Gastrocnemius medialis (tissue), 4 donors: ENCODE measurements at regions not wholly inside any gene's neighbourhood (a gene's known extent, or its start where the extent isn't known, plus 50 kb on each side); places are given as distances from the start of the nearest gene placed in this dataset.

Experiments used
- CTCF ChIP-seq, 5 experiments: fragments of 450-650 bp in 3 of 5; fragments of 200-600 bp in 2 of 5; sonication (generic) in 2 of 5; IDR thresholded peaks in 4 of 5; conservative IDR thresholded peaks in 1 of 5; 1 replicate in 4 of 5; 2 replicates in 1 of 5; pipeline ENCODE4 v1.5.1; 2016 to 2019; ENCODE audit warnings: antibody characterized with exemption in 5 of 5, mild to moderate bottlenecking in 3 of 5, moderate library complexity in 3 of 5
- POLR2A ChIP-seq, 2 donors: fragments of 450-650 bp; IDR thresholded peaks; one replicate each; pipeline ENCODE4 v1.6.1; 2017; ENCODE audit warnings: antibody characterized with exemption in 2 of 2, mild to moderate bottlenecking in 2 of 2, moderate library complexity in 2 of 2

- TF ChIP-seq CTCF (IDR thresholded peaks at IDR 0.05 in 4 of 5, conservative IDR thresholded peaks at IDR 0.05 in 1 of 5) = no peak
- no peak for TF ChIP-seq POLR2A (IDR thresholded peaks at IDR 0.05)
Observed at GRCh38 chr6:11292091-11292490, 59.6 kb upstream of the NEDD9 start.
